Psoas muscle (tissue), 7 donors: ENCODE measurements at regions not wholly inside any gene's neighbourhood (a gene's known extent, or its start where the extent isn't known, plus 50 kb on each side); places are given as distances from the start of the nearest gene placed in this dataset.

ENCODE experiments used
- ATAC-seq, 4 donors: fragments of 200-7000 bp; cut with Tn5 transposase; one replicate each; pipeline ENCODE4 v1.9.1; 2020; ENCODE audit warnings: moderate library complexity in 3 of 4, mild to moderate bottlenecking in 2 of 4
- DNase-seq, 2 donors: peaks; one replicate each; pipeline ENCODE4 v3.0.0-alpha.2; 2020
- H3K27ac ChIP-seq: fragments of 200-600 bp; one replicate; pipeline ENCODE4 v1.8.0; 2022
- H3K27me3 ChIP-seq, 3 donors: fragments of 200-600 bp in 1 of 3; one replicate each; pipeline versions ENCODE4 v1.6.1 to v1.8.0; 2013 to 2022; ENCODE audit warnings: low read length in 2 of 3, mild to moderate bottlenecking in 2 of 3, moderate library complexity in 1 of 3; ENCODE audit not compliant: insufficient read depth in 3 of 3
- H3K36me3 ChIP-seq, 2 donors: fragments of 200-600 bp in 1 of 2; one replicate each; pipeline versions ENCODE4 v1.6.1 to v1.8.0; 2013 to 2022; ENCODE audit warnings: low read depth in 1 of 2, mild to moderate bottlenecking in 1 of 2, moderate library complexity in 1 of 2; ENCODE audit not compliant: insufficient read depth in 1 of 2
- H3K4me1 ChIP-seq: fragments of 200-600 bp; one replicate; pipeline ENCODE4 v1.8.0; 2022
- H3K4me3 ChIP-seq: fragments of 200-600 bp; one replicate; pipeline ENCODE4 v1.8.0; 2022; ENCODE audit warnings: mild to moderate bottlenecking
- H3K9me3 ChIP-seq: fragments of 200-600 bp; one replicate; pipeline ENCODE4 v1.8.0; 2022
- CTCF ChIP-seq: fragments of 200-600 bp; IDR thresholded peaks from one replicate; pipeline ENCODE4 v1.8.0; 2022; ENCODE audit warnings: antibody characterized with exemption
- WGBS, 3 donors: extraction: QIAGEN DNeasy Blood & Tissue Kit; methylation state at CpG; one replicate each; pipeline versions ENCODE4 v1.1.6 to v1.1.7; 2013; 5-methylcytosine and 5-hydroxymethylcytosine counted together
- intact Hi-C, 2 donors: fragments of 100-400 bp; cut with DNase I; formaldehyde crosslinking; loops; one replicate each; pipeline versions ENCODE4 v1.11.0 to v1.14.2; 2022
- donor health status: healthy with polysubstance abuse.
- donor health status: DM: no; HTN: no; CAD: no; lungs with moderate emphysema.
- donor health status: Bipolar disorder and iron deficiency.
- donor health status: healthy.
- donor health status: DM: yes; HTN: yes; CAD: no.
- donor health status: DM: no; HTN: no; CAD: no.
- donor health status: DM: yes; HTN: yes; CAD: no.

- no peak overlapping the region for H3K27ac ChIP-seq
- H3K27me3 ChIP-seq, result no peaks in the 10 kb centered on the region
- DNase-seq (no peak), ATAC-seq (no peak)
- no peaks in the 10 kb centered on the region for H3K9me3 ChIP-seq
- intact Hi-C loops, result no loop called here
- no peak overlapping the region for H3K4me3 ChIP-seq
- no peak for TF ChIP-seq CTCF
- 79 to 84% (median 79%) methylated on average over 7 of the region's 7 CpGs for WGBS, 3 donors
- no peaks in the 10 kb centered on the region for H3K36me3 ChIP-seq
- H3K4me1 ChIP-seq, result no peaks in the 10 kb centered on the region
Measured at GRCh38 chr2:143891879-143892308, 628.0 kb downstream of the ZEB2 start.

GRCh38 chr2:143890798-143891197, 629.1 kb downstream of the ZEB2 start:
- intact Hi-C loops, result no loop called here
- no peak for TF ChIP-seq CTCF
- DNase-seq (no peak), ATAC-seq (no peak)
- Histone ChIP-seq H3K4me3 (no peak overlapping the region), H3K4me1 (no peaks in the 10 kb centered on the region), H3K27ac (no peak overlapping the region), H3K9me3 (no peaks in the 10 kb centered on the region), H3K27me3 (no peaks in the 10 kb centered on the region), H3K36me3 (no peaks in the 10 kb centered on the region)
- 79 to 84% (median 83%) methylated on average over 3 of the region's 3 CpGs for WGBS, 3 donors

- no peaks in the 10 kb centered on the region for H3K4me1 ChIP-seq
- no peak overlapping the region for H3K27ac ChIP-seq
- H3K9me3 ChIP-seq, result no peaks in the 10 kb centered on the region
- 83 to 86% (median 86%) methylated on average over 4 of the region's 4 CpGs for WGBS, 3 donors
- DNase-seq, result no peak
- ATAC-seq, result no peak
- no peaks in the 10 kb centered on the region for H3K27me3 ChIP-seq
- no peak for TF ChIP-seq CTCF
- intact Hi-C loops, result no loop called here
- H3K4me3 ChIP-seq, result no peak overlapping the region
- no peaks in the 10 kb centered on the region for H3K36me3 ChIP-seq
Measured at GRCh38 chr2:143889216-143889615, 630.7 kb downstream of the ZEB2 start.

- WGBS, 3 donors, result 86 to 92% (median 91%) methylated on average over 3 of the region's 3 CpGs
- intact Hi-C loops, result no loop called here
- Histone ChIP-seq H3K27me3 (no peaks in the 10 kb centered on the region), H3K4me3 (no peak overlapping the region), H3K36me3 (no peaks in the 10 kb centered on the region), H3K27ac (no peak overlapping the region), H3K4me1 (no peaks in the 10 kb centered on the region), H3K9me3 (no peaks in the 10 kb centered on the region)
- TF ChIP-seq CTCF, result no peak
- DNase-seq (no peak), ATAC-seq (no peak)
Measured at GRCh38 chr2:143885461-143885860, 634.5 kb downstream of the ZEB2 start.

- Histone ChIP-seq H3K9me3 (no peaks in the 10 kb centered on the region), H3K27ac (no peak overlapping the region), H3K4me3 (no peak overlapping the region), H3K36me3 (no peaks in the 10 kb centered on the region), H3K4me1 (no peaks in the 10 kb centered on the region), H3K27me3 (no peaks in the 10 kb centered on the region)
- intact Hi-C loops, result no loop called here
- WGBS, 3 donors, result 66 to 76% (median 68%) methylated on average over 2 of the region's 2 CpGs
- DNase-seq (no peak), ATAC-seq (no peak)
- TF ChIP-seq CTCF, result no peak
Measured at GRCh38 chr2:143881246-143881645, 638.7 kb downstream of the ZEB2 start.
